A204.1 (cell line): ENCODE measurements at regions not wholly inside any gene's neighbourhood (a gene's known extent, or its start where the extent isn't known, plus 50 kb on each side); places are given as distances from the start of the nearest gene placed in this dataset.
"Not testable (repeated sequence)": the region's sequence is repeated elsewhere in the genome, so short reads cannot be mapped to it uniquely, and the experiment has no call there.

ENCODE experiments used
- FAIRE-seq: peaks from 2 replicates; lab custom pipeline; 2012; peaks lifted over from hg19 to GRCh38; lab: Jason Lieb, UNC

DNA sequence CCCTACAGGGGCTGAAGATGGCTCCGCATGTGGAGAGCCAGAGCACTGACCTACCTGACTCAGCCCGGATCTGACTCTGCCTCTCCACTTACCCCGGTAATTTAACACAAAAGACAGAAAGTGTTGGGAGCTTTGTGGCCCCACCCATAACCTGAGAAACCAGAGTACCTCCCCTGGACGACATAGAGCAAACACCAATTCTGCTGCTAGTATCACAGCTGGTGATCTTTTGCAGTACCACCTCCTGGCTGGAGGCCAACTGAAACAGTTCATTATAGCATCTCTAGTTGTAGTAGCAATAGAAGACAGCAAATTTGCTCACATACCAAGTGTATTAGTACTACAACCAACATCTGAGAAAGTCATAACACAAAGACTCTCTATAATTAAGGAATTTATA lies 443.9 kb downstream of the KLHL4 start:
- FAIRE-seq = no peak

DNA sequence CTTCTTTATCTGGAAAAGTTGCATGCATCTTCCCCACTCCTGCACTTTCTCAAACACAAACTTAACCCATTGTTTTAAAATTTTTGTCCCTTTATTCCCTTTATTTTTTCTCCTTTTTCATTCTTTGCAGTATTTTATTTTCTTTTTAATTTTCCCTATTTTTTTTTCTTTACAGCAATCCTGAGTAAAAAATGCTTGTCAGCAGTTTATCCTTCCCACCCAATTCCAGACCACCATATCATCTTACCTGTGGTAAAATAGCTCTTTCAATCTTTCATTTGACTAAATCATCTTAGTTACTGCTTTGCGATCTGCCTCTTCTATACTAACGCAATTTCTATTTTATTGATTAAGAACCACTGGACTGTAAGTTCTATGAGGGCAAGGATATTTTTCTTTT lies 450.5 kb downstream of the KLHL4 start:
- FAIRE-seq = no peak

GRCh38 chrX:87972121-87972520 lies 454.5 kb downstream of the KLHL4 start:
- FAIRE-seq = not testable (repeated sequence)

DNA sequence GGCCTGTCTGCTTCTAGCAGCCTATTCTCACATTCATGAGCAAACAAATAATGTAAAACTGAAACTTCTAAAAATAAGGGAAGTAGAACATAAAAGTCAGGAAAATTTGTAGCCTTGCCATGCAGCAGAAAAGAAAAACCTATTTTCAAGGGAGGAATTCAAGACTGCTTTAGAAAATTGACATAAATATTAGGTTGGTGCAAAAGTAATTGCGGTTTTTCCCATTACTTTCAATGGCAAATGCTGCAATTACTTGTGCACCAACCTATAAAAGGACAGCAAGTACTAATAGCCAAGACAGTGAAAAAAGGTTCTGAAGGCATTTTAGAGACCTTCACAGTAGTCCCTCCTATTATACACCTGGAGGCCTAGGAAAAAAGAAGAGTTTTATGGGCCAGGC lies 457.8 kb downstream of the KLHL4 start:
- FAIRE-seq = no peak

DNA sequence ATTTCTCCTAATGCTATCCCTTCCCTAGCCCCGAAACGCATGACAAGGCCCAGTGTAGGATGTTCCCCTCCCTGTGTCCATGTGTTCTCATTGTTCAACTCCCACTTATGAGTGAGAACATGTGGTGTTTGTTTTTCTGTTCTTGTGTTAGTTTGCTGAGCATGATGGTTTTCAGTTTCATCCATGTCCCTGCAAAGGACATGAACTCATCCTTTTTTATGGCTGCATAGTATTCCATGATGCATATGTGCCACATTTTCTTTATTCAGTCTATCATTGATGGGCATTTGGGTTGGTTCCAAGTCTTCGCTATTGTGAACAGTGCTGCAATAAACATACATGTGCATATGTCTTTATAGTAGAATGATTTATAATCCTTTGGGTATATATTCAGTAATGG lies 490.3 kb downstream of the KLHL4 start:
- not testable (repeated sequence) for FAIRE-seq

- no peak for FAIRE-seq
Measured at GRCh38 chrX:88024022-88024421, 506.4 kb downstream of the KLHL4 start.

GRCh38 chrX:88072339-88073030 lies 554.9 kb downstream of the KLHL4 start:
- no peak for FAIRE-seq

DNA sequence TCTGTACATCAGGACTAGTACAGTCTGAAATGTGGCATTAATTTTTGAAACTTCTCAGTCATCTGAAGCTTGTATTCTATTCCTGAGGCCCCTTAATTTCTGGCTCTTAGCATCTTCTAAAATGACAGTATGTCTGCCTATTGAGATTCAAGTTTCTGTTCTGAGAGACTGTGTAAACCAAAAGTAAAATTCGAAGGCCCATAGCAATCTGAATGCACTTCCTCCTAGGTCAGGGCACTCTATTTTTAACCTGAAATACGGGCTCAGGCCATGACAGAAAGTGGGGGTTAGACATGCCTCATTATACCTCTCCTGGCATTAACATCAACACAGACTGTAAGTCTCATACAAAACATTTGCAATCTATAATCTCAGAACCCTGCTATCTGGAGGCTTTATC lies 584.4 kb downstream of the KLHL4 start:
- no peak for FAIRE-seq

- FAIRE-seq = peak; percentile 96
Measured at GRCh38 chrX:88135735-88136134, 611.3 kb upstream of the CPXCR1 start.

- FAIRE-seq = peak; percentile 21
Measured at GRCh38 chrX:88136328-88136727, 610.7 kb upstream of the CPXCR1 start.

GRCh38 chrX:88146577-88146976 lies 600.4 kb upstream of the CPXCR1 start:
- no peak for FAIRE-seq

DNA sequence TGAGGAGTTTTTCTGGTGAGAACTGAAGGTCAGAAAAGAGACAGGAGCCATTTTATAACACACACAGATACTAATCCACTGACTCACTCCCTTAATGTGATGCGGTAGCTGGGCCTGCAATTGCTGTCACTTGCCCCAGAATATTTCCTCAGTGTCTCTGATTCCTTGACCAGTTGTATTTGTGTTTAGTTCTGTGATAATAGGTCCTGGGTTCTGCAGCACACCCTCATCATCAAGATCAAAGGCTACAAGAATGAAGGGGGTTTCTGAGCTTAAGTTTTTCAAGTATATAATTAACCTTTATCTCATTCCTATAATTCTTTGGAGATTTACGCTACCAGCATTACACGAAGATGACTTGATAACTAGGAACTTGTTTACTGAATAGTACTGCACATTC lies 576.5 kb upstream of the CPXCR1 start:
- FAIRE-seq = no peak

- FAIRE-seq = not testable (repeated sequence)
Measured at GRCh38 chrX:88173932-88174440, 573.0 kb upstream of the CPXCR1 start.

DNA sequence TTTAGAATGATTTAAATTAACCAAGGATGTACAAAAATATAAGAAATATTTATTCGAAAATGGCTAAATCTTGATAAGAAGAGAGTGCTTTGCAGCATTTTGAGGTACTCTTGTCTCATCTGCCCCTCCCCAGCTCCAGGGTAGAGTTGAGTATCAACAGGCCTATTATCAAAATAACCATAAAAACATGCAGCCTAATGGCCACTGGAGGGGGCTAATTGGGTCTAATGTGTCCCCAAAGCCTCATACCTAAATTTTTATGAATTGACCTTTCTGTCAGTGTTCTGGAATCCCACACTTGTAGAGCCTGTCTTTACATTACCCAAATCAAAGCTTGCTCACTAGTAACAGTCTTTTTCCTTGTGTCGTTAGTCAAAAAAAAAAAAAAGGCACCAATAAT lies 544.9 kb upstream of the CPXCR1 start:
- FAIRE-seq = no peak

- no peak for FAIRE-seq
Measured at GRCh38 chrX:88244066-88244465, 503.0 kb upstream of the CPXCR1 start.

GRCh38 chrX:88284844-88285243 lies 462.2 kb upstream of the CPXCR1 start:
- FAIRE-seq = no peak

GRCh38 chrX:88313972-88314371 lies 433.1 kb upstream of the CPXCR1 start:
- not testable (repeated sequence) for FAIRE-seq

- FAIRE-seq = no peak
Measured at GRCh38 chrX:88325634-88326033, 421.4 kb upstream of the CPXCR1 start.

- FAIRE-seq = no peak
Measured at GRCh38 chrX:88355252-88355651, 391.8 kb upstream of the CPXCR1 start.

DNA sequence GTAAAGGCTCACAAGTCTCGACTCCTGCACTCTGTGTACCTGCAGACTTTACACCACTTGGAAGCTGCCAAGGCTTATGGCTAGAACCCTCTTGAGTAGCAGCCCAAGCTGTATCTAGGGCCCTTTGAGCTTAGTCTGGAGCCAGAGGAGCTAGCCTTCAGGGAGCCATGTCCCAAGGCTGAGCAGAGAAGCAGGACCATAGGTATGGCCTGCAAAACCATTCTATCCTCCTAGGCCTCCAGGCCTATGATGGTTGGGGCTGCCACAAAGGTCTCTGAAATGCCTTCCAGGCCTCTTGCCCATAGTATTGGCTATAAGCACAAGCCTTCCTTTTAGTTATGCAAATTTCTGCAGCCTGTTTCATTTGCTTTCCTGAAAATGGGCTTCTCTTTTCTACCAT lies 380.7 kb upstream of the CPXCR1 start:
- FAIRE-seq = no peak

- FAIRE-seq = no peak
Measured at GRCh38 chrX:88378406-88378805, 368.6 kb upstream of the CPXCR1 start.

DNA sequence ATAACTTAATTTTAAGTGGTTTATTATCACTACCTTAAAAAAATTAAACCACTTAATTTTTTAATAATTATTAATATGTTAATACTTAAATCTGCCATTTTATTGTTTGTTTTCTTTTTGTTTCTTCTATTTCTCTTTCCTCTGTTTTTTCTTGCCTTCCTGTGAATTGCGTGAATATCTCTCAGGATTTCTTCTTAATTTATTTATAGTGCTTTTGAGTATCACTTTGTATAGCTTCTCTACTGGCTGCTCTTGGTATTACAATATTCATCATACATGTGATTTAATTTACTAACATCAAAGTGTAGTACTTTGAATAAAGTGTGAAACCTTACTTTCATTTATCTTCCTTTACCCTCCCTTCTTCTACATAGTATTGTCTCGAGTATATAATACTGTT lies 349.5 kb upstream of the CPXCR1 start:
- FAIRE-seq = peak; percentile 44

GRCh38 chrX:88416002-88416401 lies 331.0 kb upstream of the CPXCR1 start:
- no peak for FAIRE-seq

- no peak for FAIRE-seq
Measured at GRCh38 chrX:88416965-88417364, 330.1 kb upstream of the CPXCR1 start.

- FAIRE-seq = no peak
Measured at GRCh38 chrX:88424071-88424470, 323.0 kb upstream of the CPXCR1 start.
